MM.1S (cell line): ENCODE measurements at regions not wholly inside any gene's neighbourhood (a gene's known extent, or its start where the extent isn't known, plus 50 kb on each side); places are given as distances from the start of the nearest gene placed in this dataset.

ENCODE experiments used
- CTCF ChIP-seq: fragments of 300-600 bp; sonication (generic); IDR thresholded peaks from 2 replicates; pipeline ENCODE4 v1.5.1; 2016; ENCODE audit warnings: antibody characterized with exemption, low read length, mixed read lengths
- EZH2 ChIP-seq: fragments of 300-600 bp; sonication (generic); optimal IDR thresholded peaks from 2 replicates; pipeline ENCODE3; 2017; ENCODE audit warnings: low read depth, mild to moderate bottlenecking, antibody characterized with exemption, low read length, mixed read lengths
- EZH2phosphoT487 ChIP-seq: fragments of 300-600 bp; sonication (generic); IDR thresholded peaks from 2 replicates; pipeline ENCODE4 v1.6.1; 2018; ENCODE audit warnings: antibody characterized with exemption, low read length

GRCh38 chr4:157819693-157820464, 352.9 kb downstream of the GASK1B start:
- TF ChIP-seq EZH2phosphoT487 (no peak), CTCF (no peak), EZH2 (no peak)
